ENCODE measurements at regions not wholly inside any gene's neighbourhood (a gene's known extent, or its start where the extent isn't known, plus 50 kb on each side); places are given as distances from the start of the nearest gene placed in this dataset.

GRCh38 chr11:8834379-8834778 lies 76.6 kb upstream of the AKIP1 start:
- TF ChIP-seq, protein P1, sequence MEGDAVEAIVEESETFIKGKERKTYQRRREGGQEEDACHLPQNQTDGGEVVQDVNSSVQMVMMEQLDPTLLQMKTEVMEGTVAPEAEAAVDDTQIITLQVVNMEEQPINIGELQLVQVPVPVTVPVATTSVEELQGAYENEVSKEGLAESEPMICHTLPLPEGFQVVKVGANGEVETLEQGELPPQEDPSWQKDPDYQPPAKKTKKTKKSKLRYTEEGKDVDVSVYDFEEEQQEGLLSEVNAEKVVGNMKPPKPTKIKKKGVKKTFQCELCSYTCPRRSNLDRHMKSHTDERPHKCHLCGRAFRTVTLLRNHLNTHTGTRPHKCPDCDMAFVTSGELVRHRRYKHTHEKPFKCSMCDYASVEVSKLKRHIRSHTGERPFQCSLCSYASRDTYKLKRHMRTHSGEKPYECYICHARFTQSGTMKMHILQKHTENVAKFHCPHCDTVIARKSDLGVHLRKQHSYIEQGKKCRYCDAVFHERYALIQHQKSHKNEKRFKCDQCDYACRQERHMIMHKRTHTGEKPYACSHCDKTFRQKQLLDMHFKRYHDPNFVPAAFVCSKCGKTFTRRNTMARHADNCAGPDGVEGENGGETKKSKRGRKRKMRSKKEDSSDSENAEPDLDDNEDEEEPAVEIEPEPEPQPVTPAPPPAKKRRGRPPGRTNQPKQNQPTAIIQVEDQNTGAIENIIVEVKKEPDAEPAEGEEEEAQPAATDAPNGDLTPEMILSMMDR (conservative IDR thresholded peaks at IDR 0.05; ENCODE audit: low read depth) = no peak
- POLR2A ChIA-PET (ENCODE audit: low non-redundant PET) = no interaction called here
- H3K27ac ChIP-seq = no peak overlapping the region
- DNase-seq (ENCODE audit: low spot score) = no peak
- CTCF ChIA-PET = interaction anchor here (0.8 kb wide), 1 partner anchor 16 kb away, joined by 4 read pairs; no protein-coding TSS in a partner anchor

DNA sequence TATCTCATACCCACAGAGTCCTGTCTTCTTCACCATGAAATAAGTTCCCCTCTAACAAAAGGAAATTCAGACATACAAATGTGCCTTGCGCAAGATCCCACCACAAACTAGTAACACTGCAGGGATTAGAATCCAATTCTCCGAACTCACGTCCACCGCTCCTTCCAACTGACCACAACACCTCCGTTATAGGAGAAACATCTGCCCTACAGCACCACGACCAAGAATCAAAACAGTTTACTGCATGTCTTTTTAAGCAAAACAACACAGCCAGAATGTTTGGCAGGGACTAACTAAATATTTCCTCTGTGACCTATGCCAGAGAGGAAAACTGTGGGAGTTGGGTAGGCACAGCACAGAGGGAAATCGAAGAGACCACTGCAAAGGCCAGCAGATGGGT lies 72.7 kb upstream of the AKIP1 start:
- CTCF ChIA-PET = no interaction called here
- POLR2A ChIA-PET (ENCODE audit: low non-redundant PET) = no interaction called here
- TF ChIP-seq, protein P1 (conservative IDR thresholded peaks at IDR 0.05; ENCODE audit: low read depth) = no peak
- DNase-seq (ENCODE audit: low spot score) = no peak
- H3K27ac ChIP-seq = no peak overlapping the region

DNA sequence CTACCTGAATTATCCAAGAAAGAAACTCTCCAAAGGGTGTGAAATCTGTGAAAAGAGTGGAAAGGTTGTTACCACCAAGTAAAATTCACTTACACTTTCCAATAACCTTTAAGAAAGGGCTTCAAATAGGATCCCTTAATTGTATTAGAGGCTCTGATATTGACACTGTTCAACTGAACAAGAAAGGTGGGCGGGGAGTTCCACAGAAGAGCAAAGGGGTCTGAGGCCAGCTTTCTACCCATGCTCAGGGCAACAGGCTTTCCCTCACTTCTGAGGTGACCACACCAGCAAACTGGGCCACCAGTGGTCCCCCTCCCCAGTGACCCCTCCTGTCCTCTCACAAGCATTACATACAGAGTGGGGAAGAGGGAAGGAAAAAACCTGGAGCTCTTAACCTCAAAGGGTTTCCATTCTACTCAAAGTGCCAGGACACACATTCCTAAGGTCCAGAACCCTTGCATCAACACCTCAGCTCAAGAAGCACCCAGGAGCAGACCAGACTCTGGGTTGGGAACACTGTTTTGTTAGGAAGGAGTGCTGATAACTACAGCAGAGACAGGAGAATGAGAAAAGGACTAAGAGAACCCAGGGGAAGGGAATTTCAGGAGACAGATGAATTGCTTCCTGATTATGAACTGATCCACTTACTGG lies 71.6 kb upstream of the AKIP1 start:
- CTCF ChIA-PET = interaction anchor here (0.8 kb wide), 1 partner anchor 73 kb away, joined by 3 read pairs; no protein-coding TSS in a partner anchor
- H3K27ac ChIP-seq = no peak overlapping the region
- no peak for DNase-seq (ENCODE audit: low spot score)
- TF ChIP-seq, protein P1 (conservative IDR thresholded peaks at IDR 0.05; ENCODE audit: low read depth) = no peak
- POLR2A ChIA-PET (ENCODE audit: low non-redundant PET) = no interaction called here

DNA sequence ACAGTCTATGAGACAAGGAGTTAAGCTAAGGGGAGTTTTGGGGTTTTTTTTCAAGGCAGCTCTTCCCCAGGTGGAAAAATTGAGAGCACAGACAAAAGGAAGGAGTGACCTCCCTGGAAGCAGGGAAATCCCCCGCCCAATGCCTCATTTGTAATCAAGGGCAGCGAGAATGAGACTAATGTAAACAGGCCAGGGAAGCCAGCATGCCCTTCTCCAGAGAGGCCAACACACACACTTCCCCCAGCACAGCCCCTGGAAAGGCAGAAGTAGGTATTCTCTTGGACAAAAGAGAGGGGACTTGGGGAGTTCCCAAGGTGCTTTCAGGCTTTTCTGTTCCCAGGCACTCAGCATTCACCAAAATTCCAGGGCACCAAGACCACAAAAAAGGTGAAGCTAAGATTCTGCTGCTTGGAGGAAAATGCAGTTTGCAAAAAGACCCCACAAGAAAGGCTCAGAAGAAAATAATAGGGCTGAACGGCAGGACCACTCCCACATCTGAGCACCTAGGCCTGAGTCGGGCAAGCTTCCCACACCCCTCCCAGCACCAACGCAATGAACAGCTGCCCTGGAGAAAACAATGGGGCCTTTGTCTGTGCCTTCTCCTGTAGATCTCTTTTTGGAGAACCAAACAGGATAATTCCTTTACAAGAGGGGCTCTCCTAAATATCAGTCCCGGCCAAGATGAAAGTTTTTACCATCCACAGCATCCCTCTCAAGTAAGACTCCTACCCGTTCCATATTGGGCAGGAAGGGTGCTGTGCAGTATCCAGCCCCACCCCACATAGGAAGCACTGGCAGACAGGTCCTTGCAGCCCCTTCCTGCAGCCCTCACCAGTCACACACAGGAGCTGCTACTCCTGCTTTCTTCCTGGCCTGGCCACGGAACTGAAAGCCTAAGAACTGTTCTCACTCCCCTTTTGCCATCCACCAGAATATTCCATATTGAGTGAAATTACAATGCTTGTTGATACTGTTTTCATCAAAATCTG lies 70.7 kb upstream of the AKIP1 start:
- ChIA-PET CTCF (interaction anchor here (0.8 kb wide), 1 partner anchor 72 kb away, joined by 3 read pairs; no protein-coding TSS in a partner anchor), POLR2A (ENCODE audit: low non-redundant PET) (no interaction called here)
- TF ChIP-seq, protein P1 (conservative IDR thresholded peaks at IDR 0.05; ENCODE audit: low read depth) = no peak
- no peak for DNase-seq (ENCODE audit: low spot score)
- H3K27ac ChIP-seq = no peak overlapping the region

GRCh38 chr11:8841899-8842298 lies 69.1 kb upstream of the AKIP1 start:
- CTCF ChIA-PET = no interaction called here
- no peak overlapping the region for H3K27ac ChIP-seq
- POLR2A ChIA-PET (ENCODE audit: low non-redundant PET) = no interaction called here
- DNase-seq (ENCODE audit: low spot score) = no peak
- TF ChIP-seq, protein P1 (conservative IDR thresholded peaks at IDR 0.05; ENCODE audit: low read depth) = no peak

GRCh38 chr11:8858808-8859207 lies 52.2 kb upstream of the AKIP1 start:
- ChIA-PET CTCF (no interaction called here), POLR2A (ENCODE audit: low non-redundant PET) (no interaction called here)
- TF ChIP-seq, protein P1 (conservative IDR thresholded peaks at IDR 0.05; ENCODE audit: low read depth) = no peak
- DNase-seq (ENCODE audit: low spot score) = no peak
- no peak overlapping the region for H3K27ac ChIP-seq

Measured in RWPE1 (cell line).